ENCODE measurements at regions not wholly inside any gene's neighbourhood (a gene's known extent, or its start where the extent isn't known, plus 50 kb on each side); places are given as distances from the start of the nearest gene placed in this dataset.

- TF ChIP-seq ATF3 (IDR thresholded peaks at IDR 0.05; ENCODE audit: insufficient read depth, low read depth, low read length) (no peak), ZNF274 (IDR thresholded peaks at IDR 0.05; ENCODE audit: borderline replicate concordance, extremely low read depth, low read length) (no peak), TCF12 (IDR thresholded peaks at IDR 0.05; ENCODE audit: low read depth, low read length) (no peak), EP300 (IDR thresholded peaks at IDR 0.05; ENCODE audit: borderline replicate concordance in 1 of 2, low read depth in 2 of 2, low read length in 2 of 2) (no peak), TAF1 (IDR thresholded peaks at IDR 0.05; ENCODE audit: low read depth, low read length) (no peak), CTCF (IDR thresholded peaks at IDR 0.05; ENCODE audit: control extremely low read depth in 1 of 3, insufficient read depth in 1 of 3, low read depth in 1 of 3, low read length in 3 of 3) (no peak), GTF2F1 (IDR thresholded peaks at IDR 0.05; ENCODE audit: borderline replicate concordance, low read depth, low read length) (no peak), POLR2A (IDR thresholded peaks at IDR 0.05; ENCODE audit: control extremely low read depth in 1 of 2, low read depth in 2 of 2, low read length in 2 of 2) (no peak), EZH2 (IDR thresholded peaks at IDR 0.05; ENCODE audit: low read depth, low read length, severe bottlenecking) (no peak), FOSL1 (IDR thresholded peaks at IDR 0.05; ENCODE audit: insufficient read depth, low read depth, low read length) (no peak), SP2 (IDR thresholded peaks at IDR 0.05; ENCODE audit: low read length) (no peak), ATF2 (IDR thresholded peaks at IDR 0.05; ENCODE audit: low read length) (no peak), SP1 (IDR thresholded peaks at IDR 0.05; ENCODE audit: low read depth, low read length) (no peak)
These were observed 171.1 kb upstream of the CSF3R start for GRCh38 chr1:36653850-36654249.

All from H1 (cell line).